Coronary artery (tissue), 2 donors: ENCODE measurements at regions not wholly inside any gene's neighbourhood (a gene's known extent, or its start where the extent isn't known, plus 50 kb on each side); places are given as distances from the start of the nearest gene placed in this dataset.
"Not testable (repeated sequence)": the region's sequence is repeated elsewhere in the genome, so short reads cannot be mapped to it uniquely, and the experiment has no call there.

Source experiments
- DNase-seq: peaks from one replicate; pipeline ENCODE4 v3.0.0-alpha.2; 2017; ENCODE audit warnings: low spot score
- H3K27ac ChIP-seq, 2 donors: fragments of 200-600 bp; sonication (generic); one replicate each; pipeline ENCODE4 v1.5.1; 2016 to 2019
- H3K4me3 ChIP-seq: fragments of 200-600 bp; sonication (generic); 2 replicates; pipeline ENCODE4 v1.5.1; 2016; ENCODE audit warnings: mild to moderate bottlenecking, moderate library complexity
- CTCF ChIP-seq: fragments of 200-600 bp; sonication (generic); IDR thresholded peaks from one replicate; pipeline ENCODE4 v1.5.1; 2019; ENCODE audit warnings: antibody characterized with exemption

GRCh38 chr7:145105561-145105960, 269.7 kb upstream of the TPK1 start:
- Histone ChIP-seq H3K27ac (no peak overlapping the region), H3K4me3 (no peak overlapping the region)
- no peak for DNase-seq
- TF ChIP-seq CTCF: no peak

GRCh38 chr7:145104400-145104799, 268.5 kb upstream of the TPK1 start:
- Histone ChIP-seq H3K27ac (no peak overlapping the region), H3K4me3 (no peak overlapping the region)
- no peak for TF ChIP-seq CTCF
- DNase-seq: no peak

GRCh38 chr7:145102199-145102598, 266.3 kb upstream of the TPK1 start:
- H3K27ac ChIP-seq, H3K4me3 ChIP-seq, DNase-seq: not testable (repeated sequence)

GRCh38 chr7:145092766-145093165, 256.9 kb upstream of the TPK1 start:
- no peak for TF ChIP-seq CTCF
- no peak overlapping the region for H3K4me3 ChIP-seq
- no peak for DNase-seq
- H3K27ac ChIP-seq: no peak overlapping the region

- H3K4me3 ChIP-seq: no peak overlapping the region
- H3K27ac ChIP-seq: no peak overlapping the region
- no peak for DNase-seq
- no peak for TF ChIP-seq CTCF
Measured at GRCh38 chr7:145088111-145088745, 252.4 kb upstream of the TPK1 start.

- TF ChIP-seq CTCF: no peak
- no peak overlapping the region for H3K4me3 ChIP-seq
- H3K27ac ChIP-seq: no peak overlapping the region
- no peak for DNase-seq
Measured at GRCh38 chr7:145082366-145083161, 246.7 kb upstream of the TPK1 start.

GRCh38 chr7:145065473-145065872, 229.6 kb upstream of the TPK1 start:
- no peak for DNase-seq
- H3K4me3 ChIP-seq: no peak overlapping the region
- TF ChIP-seq CTCF: no peak
- H3K27ac ChIP-seq: no peak overlapping the region
